ENCODE measurements at regions not wholly inside any gene's neighbourhood (a gene's known extent, or its start where the extent isn't known, plus 50 kb on each side); places are given as distances from the start of the nearest gene placed in this dataset.

GRCh38 chr2:13822365-13822764 is 810.2 kb upstream of the LRATD1 start:
- Histone ChIP-seq H3K14ac (ENCODE audit: insufficient read depth, low read length) (no peak overlapping the region), H3K27me3 (ENCODE audit: insufficient read depth, low read length) (peaks cover 46% of the 10 kb centered on the region), H4K8ac (replicated peaks; ENCODE audit: insufficient read length, low read depth, low read length) (no peak overlapping the region), H3K9ac (ENCODE audit: extremely low read depth, insufficient read length, low read length) (no peak overlapping the region), H2BK5ac (ENCODE audit: insufficient read length, low read length) (no peak overlapping the region), H2AFZ (ENCODE audit: low read length) (no peak overlapping the region), H3K18ac (ENCODE audit: insufficient read length, low read depth, low read length) (no peak overlapping the region), H3K23ac (ENCODE audit: insufficient read length, low read depth, low read length) (no peak overlapping the region), H4K20me1 (ENCODE audit: control insufficient read depth, insufficient read depth, insufficient read length) (no peaks in the 10 kb centered on the region), H3K56ac (ENCODE audit: insufficient read length, low read depth, low read length) (no peak overlapping the region), H4K5ac (ENCODE audit: insufficient read length, low read depth, low read length) (no peak overlapping the region), H3K79me1 (ENCODE audit: insufficient read depth, low read depth, low read length, poor library complexity, severe bottlenecking) (no peaks in the 10 kb centered on the region), H3K9me3 (ENCODE audit: control insufficient read depth, low read depth, low read length) (no peaks in the 10 kb centered on the region), H2BK120ac (ENCODE audit: low read depth, low read length, poor library complexity, severe bottlenecking) (no peak overlapping the region), H3K4ac (ENCODE audit: low read depth, low read length) (no peak overlapping the region), H2BK12ac (ENCODE audit: insufficient read length, low read depth, low read length) (no peak overlapping the region), H3K4me1 (ENCODE audit: insufficient read depth, low read length) (no peaks in the 10 kb centered on the region), H4K91ac (ENCODE audit: insufficient read length, low read depth, low read length) (no peak overlapping the region), H2BK15ac (ENCODE audit: low read depth, low read length) (no peak overlapping the region), H3K4me2 (ENCODE audit: insufficient read depth, insufficient read length, low read length) (no peak overlapping the region), H3K27ac (ENCODE audit: insufficient read length, low read depth, low read length) (no peak overlapping the region), H3K23me2 (ENCODE audit: insufficient read length, low read depth, low read length, poor library complexity, severe bottlenecking) (no peaks in the 10 kb centered on the region), H2AK5ac (ENCODE audit: insufficient read length, low read length) (no peak overlapping the region), H3K79me2 (ENCODE audit: insufficient read depth, low read length) (no peaks in the 10 kb centered on the region), H3T11ph (ENCODE audit: low read length) (no peak overlapping the region), H2BK20ac (ENCODE audit: low read depth, low read length, poor library complexity, severe bottlenecking) (no peak overlapping the region)
- Mint-ChIP-seq H3K36me3 (ENCODE audit: insufficient read depth in 1 of 3, low read depth in 3 of 3) (no peaks in the 10 kb centered on the region), H3K27me3 (ENCODE audit: low read depth) (peaks cover 85% of the 10 kb centered on the region), H3K9me3 (peaks cover 0 to 6% of the 10 kb centered on the region in 2 experiments; a peak in 2 of 5 replicates), H3K4me1 (peaks cover 6% of the 10 kb centered on the region in 2 experiments; a peak in 2 of 4 replicates), H3K27ac (no peak overlapping the region), H3K4me3 (no peak overlapping the region)
- no peak for TF ChIP-seq CTCF (conservative IDR thresholded peaks at IDR 0.05)
- WGBS (ENCODE audit: extremely low coverage, insufficient read length, low lambda C conversion rate), result no CpG with 5 or more reads among the region's 2 CpGs
- DNase-seq, result peak; percentile 33
